ENCODE measurements at regions not wholly inside any gene's neighbourhood (a gene's known extent, or its start where the extent isn't known, plus 50 kb on each side); places are given as distances from the start of the nearest gene placed in this dataset.
"Not testable (repeated sequence)": the region's sequence is repeated elsewhere in the genome, so short reads cannot be mapped to it uniquely, and the experiment has no call there.

DNA sequence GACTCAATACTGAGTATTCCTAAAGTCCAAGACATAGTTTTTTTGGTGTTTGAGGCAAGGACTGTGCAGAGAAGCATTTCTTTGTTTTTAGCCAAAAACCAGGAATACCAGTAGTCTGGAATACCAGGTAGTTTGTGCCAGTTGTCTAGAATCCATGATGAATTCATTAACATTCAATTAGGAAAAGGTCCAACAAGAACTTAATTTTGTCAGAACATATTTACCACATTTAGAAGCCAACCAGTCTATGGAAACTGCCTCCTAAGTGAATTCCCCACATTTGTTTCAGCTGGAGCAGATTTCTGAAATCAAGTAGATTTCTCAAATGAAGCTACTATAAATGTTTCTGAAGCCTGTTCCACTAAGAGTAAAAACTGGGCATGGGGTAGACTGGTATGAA, 1584.8 kb upstream of the ADGRL3 start:
- no peak for DNase-seq (ENCODE audit: low spot score)

DNA sequence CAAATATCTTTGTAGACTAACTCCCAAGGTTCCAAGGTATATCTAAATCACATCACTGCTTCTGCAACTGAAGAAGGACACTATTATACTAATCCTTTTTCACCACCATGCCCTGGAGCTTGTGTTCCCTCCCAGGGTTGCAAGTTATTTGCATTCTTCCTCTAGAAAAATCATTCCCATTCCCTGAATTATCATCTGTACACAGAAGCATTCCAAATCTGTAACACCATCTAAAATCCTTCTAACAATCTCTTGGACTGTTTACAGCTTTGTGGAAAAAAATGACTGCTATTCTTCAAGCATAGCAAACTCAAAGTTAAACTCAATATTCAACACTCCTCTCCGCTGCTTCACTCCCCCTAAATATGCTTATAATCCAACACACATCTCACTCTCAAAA, 1570.8 kb upstream of the ADGRL3 start:
- DNase-seq (ENCODE audit: low spot score), result no peak

DNA sequence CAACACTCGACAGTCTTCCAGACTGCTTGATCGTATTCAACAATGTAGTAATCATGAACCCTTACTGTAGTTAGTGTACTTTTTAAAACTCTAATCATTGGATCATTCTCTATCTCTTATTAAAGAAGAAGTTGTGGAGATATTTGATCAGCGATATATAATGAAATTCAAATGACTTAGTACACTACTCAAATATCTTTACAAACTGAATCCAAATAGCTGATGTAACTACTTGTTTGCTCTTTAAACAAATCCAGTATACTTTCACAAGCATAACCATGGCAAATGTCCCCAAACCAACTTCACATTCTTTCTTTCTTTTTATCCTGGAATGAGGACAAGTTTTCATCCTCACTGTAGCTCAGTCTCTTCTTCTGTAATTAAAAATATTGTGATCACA, 1569.9 kb upstream of the ADGRL3 start:
- no peak for DNase-seq (ENCODE audit: low spot score)

DNA sequence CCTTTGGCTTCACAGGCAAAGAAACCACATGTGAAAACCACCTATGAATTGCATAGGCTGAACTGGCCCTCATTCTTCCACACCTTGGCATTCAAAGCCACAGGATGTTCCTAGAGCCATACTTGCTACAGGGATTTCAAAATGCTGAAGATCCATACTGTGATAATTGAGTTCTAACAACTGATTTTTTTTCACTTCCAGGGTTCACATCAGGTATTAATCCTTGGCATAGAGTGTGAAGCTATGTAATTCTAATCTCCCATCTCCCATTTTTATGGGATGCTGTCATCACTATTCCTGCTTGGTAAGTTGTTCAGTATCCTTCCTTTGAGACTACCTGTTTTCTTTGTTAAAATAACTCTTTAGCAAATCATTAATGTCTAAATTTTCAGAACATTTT, 1569.2 kb upstream of the ADGRL3 start:
- DNase-seq (ENCODE audit: low spot score), result no peak

DNA sequence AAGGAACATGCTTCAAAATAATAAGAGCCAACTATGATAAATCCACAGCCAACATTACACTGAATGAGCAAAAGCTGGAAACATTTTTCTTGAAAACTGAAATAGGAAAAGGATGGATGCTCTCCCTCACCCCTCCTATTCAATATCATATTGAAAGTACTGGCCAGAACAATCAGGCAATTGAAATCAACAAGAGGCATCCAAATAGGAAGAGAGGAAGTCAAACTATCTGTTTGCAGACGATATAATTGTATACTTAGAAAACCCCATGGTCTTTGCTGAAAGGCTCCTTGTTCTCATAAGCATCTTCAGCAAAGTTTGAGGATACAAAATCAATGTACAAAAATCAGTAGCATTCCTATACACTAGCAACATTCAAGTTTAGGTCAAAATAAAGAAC, 1562.5 kb upstream of the ADGRL3 start:
- no peak for DNase-seq (ENCODE audit: low spot score)

DNA sequence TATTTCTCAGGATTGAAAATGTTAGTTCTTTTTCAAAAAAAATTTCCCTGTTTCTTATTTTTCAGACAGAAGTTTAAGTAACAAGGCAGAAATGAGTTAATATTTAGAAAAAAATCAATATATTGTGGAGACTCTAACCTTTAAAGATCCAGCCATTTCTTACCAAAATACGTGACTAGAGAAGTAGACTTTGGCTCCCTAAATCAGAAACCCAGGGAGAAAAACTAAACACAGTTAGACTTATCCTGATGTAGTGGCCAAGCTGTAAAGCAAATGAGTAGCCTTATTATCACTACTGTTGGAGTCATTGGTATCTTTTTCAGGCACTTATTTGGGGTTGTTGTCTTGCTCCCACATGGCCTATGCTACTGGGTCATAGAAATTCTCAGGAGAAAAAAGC, 1556.4 kb upstream of the ADGRL3 start:
- DNase-seq (ENCODE audit: low spot score), result no peak

DNA sequence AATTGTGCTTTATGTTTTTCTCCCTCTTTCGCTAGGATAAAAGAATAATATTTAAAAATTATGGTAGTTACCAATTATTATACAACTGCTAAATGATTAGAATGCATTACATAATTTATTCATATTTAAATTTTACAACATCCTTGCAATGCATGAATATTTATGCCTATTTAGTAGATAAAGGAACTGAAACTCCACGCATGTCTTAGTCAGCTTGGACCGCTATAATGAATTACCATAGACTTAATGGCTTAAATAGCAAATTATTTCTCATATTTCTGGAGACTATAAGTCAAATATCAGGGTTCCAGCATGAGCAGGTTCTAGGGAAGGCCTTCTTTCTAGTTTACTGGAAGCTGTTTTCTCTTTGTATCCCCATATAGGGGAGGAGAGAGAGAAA, 1555.4 kb upstream of the ADGRL3 start:
- no peak for DNase-seq (ENCODE audit: low spot score)

DNA sequence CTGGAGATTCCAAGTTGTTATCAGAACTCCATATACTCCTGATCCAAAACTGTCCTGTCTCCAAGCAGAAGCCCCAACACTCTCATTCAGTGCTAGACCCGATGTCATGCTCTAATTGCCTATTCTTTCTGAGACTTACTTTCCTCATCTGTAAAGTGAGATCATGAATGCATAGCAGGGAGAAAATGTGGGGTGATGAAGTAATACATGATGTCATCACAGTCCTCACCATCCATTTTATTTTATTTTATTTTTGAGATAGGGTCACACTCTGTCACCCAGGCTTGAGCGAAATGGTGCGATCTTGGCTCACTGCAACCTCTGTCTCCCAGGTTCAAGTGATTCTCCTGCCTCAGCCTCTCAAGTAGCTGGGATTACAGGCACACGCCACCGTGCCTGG, 1554.0 kb upstream of the ADGRL3 start:
- DNase-seq (ENCODE audit: low spot score), result no peak

DNA sequence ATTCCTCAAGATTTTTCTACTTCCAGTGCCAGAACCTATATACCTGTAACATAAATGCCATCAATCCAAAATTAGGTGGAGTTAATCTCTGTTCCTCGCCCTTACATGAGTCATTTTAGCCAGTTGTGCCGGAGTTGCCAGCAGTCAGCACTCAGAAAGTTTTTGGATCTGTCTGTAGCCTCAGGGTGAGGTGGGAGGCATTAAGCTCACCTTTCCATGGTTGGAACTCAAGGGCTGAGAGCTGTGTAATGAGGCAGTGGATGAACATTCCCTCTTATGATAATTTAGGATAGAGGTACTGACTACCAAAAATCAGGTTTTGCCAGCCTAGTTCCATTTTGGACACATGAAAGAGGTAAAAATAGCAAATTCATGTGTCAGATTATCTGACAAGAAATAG, 1553.1 kb upstream of the ADGRL3 start:
- DNase-seq (ENCODE audit: low spot score), result no peak

DNA sequence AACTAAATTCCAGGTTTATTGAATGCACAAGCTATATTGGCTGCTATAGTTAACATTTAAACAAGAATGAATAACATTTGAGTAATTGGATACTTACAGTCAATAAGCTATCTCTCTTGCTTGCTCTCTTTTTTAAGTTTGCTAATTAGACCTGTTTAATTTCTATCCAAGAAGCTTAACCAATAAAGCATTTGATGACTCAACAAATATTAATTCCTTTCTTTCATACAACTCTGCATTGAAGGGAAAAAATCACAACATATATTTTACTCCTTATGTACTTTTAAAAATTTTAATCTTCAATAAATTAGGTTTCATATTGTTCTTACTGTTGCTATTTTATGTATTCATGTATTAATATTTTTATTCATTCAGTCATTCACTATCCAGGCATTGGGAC, 1552.6 kb upstream of the ADGRL3 start:
- DNase-seq (ENCODE audit: low spot score), result no peak

DNA sequence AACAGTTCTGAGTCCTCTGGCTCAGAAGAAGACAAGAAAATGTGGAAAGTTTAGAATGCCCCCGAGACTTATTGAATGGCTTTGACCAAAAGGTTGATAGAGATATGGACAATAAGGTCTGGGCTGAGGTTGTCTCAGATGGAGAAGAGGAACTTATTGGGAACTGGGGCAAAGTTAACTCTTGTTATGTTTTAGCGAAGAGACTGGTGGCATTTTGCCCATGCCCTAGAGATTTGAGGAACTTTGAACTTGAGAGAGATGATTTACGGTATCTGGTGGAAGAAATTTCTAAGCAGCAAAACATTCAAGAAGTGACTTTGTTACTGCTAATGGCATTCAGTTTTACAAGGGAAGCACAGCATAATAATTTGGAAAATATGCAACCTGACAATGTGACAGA, 1549.3 kb upstream of the ADGRL3 start:
- no peak for DNase-seq (ENCODE audit: low spot score)

DNA sequence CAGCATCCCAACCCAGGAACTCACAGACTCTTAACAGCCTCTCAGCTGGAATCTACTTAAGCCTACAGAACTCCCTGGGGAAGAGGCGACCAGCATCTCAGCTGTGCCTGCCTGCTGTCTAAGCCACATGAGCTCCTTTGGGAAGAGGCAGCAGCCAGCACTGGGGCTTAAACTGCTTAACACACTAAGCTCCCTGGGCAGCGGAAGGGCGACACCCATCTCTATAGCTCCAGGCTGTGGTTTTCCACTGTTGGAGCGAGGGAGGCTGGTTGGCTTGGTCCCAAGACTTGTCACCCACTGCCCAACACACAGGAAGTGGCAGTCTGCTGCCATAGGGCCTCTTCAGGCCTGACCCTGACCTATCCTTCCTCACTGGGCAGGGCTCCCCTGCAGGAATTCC, 1544.1 kb upstream of the ADGRL3 start:
- no peak for DNase-seq (ENCODE audit: low spot score)

DNA sequence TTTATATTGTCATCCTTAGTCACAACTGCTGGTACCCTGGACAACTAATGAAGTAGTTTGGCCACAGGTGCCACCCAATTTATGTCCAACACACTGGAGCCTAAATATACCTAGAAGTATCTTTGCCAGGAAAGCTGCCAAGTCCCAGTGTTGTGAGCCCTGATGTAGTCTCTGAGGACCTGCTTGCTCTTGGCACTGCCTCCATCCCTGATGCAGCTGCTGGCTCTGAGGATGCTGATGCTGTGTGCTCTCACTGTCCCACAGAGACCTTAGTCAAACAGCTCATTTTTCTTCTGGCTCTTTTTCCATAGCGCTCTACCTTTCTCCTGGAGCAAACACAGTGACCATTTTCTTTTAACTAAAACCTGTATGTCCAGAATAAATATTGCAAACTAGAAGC, 1535.4 kb upstream of the ADGRL3 start:
- DNase-seq (ENCODE audit: low spot score), result no peak

DNA sequence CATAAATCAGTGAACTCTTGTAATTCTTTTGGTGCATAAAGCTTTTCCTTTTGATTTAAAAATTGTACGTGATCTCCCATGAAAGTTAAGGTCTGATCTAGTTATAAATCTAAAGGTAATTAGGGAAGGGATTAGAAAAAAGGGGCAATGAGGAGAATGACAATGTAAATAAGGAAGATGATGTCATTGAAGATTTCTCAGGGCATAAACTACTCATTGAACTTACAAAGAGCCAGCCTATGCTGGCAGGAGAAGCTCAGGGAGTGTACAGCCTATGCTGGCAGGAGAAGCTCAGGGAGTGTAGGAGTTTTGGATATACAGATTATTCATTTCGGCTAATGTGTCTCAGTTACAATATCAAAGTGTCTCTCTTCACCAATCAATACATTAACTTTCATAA, 1533.5 kb upstream of the ADGRL3 start:
- DNase-seq (ENCODE audit: low spot score), result no peak

DNA sequence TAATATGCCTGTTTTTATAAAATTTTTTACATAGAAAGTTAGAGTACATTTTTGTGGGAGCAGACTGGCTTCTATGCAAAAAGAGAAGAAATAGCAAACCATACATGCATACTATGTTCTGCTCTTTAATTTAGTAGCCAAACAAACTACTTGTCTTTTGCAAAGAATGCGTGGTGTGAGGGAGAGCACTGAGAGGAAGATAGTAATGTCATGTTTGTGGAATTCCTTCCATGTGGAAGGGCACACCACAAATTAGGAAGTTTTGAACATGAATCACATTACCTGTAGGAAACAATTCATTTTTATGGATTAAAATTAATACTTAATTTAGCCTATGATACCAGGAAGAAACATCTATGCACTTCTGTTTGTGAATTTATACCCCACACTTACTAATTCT, 1529.1 kb upstream of the ADGRL3 start:
- DNase-seq (ENCODE audit: low spot score), result no peak

DNA sequence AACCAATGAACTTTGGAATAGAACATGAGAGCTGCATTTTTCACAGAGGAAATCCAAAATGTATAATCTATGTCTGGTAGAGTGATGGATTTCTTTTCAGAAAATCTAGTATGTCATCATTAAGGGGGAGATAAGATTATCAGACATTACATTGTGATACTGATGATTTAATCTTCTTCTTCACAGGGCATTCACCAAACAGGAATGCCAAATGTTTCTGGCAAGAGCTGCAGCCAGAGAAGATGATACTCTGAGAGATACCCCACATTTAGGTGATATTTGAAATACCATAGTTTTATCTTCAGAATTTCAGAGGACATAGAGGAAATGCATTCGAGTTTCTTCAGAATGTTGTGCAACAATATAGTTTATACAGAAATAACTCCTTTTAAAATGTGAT, 1523.7 kb upstream of the ADGRL3 start:
- no peak for DNase-seq (ENCODE audit: low spot score)

DNA sequence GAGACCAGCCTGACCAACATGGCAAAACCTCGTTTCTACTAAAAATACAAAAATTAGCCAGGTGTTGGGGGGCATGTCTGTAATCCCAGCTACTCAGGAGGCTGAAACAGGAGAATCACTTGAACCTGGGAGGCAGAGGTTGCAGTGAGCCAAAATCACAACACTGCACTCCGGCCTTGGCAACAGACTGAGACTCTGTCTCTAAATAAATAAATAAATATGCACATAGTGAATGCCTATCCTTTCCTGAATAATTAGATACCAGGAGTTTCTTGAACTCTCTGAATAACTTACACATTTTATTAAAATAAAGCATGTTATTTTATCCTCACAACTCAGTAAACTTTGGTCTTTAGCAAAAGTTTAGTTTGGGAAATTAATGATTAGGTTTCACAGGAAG, 1523.1 kb upstream of the ADGRL3 start:
- DNase-seq (ENCODE audit: low spot score), result not testable (repeated sequence)

DNA sequence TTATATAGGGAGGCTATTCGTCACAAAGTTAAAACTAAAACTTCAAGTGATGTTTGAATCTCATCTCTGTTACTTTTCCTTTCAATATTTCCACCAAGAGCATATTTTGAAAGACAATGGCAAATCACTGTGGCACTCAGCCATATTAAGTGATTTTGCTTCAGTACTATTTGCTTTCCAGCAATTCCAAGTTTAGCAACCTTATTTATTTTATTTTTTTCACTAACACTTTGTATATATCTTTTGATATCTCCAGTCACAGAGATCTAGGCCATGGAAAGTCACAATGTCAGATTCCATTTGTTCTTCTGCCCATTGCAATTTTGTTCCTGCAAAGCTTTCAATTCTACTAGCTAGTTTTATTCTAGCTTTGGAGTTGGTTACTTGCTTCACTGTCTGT, 1514.5 kb upstream of the ADGRL3 start:
- DNase-seq (ENCODE audit: low spot score), result no peak

DNA sequence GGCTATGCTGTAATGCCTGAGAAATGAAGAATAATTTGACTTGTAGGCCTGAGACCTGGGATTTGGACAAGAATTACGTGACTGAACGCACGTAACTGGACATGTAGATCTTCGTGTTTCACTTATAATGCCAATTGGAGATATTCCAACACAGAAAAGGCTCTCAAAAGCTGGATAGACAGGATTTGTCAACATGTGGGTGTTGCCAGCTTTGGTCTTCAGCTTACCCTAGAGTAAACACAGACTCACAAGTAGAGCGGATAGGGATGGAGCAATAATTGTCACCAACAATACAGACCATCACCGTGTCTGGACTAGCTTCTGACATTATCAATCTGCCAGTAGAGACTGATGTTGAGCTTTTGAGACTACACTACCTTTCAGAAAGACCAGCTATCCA, 1511.0 kb upstream of the ADGRL3 start:
- no peak for DNase-seq (ENCODE audit: low spot score)

DNA sequence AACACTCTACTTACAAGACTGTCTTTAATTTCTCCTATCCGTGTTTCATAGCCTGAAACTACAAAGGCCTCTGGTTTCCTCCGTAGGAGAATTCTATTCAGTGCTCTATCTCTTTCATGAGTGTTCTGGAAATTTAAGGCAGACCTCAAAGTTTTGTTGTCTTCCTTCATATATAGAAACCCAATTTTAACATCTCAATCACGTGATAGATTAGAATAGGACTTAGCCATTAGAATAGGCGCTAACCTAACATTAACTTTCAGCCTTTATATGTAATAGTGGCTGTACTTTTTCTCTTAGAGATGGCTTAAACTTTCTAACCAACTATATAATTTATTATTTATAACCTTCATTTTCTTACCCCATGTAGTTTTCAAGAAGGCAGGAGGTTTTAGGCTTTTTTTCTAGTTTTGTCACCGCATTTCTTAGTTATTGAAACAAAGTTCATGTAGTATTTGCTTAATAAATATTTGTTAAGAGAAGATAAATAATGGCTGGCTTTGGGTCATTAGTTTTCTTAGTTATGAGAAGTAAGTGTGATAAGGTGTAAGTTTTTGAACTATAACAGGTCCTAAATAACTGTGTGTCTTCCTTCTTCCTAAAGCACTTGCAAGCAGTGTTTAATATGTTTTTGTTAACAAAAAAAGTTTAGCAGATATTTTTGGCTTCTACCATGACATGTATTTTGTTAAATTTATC, 1504.6 kb upstream of the ADGRL3 start:
- no peak for DNase-seq (ENCODE audit: low spot score)

DNA sequence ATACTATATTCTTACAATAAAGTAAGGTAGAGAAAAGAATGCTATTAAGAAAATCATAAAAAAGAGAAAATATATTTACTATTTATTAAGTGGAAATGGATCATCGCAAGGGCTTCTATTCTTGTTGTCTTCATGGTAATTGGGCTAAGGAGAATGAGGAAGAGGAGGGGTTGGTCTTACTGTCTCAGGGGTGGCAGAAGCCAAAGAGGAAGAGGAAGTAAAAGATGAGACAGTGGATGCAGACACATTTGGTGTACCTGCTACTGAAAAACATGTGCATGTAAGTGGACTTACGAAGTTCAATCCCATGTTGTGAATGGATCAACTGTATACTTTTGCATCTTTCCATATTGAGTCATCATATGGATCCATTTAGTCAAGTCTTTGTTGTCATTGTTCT, 1502.1 kb upstream of the ADGRL3 start:
- DNase-seq (ENCODE audit: low spot score), result no peak

DNA sequence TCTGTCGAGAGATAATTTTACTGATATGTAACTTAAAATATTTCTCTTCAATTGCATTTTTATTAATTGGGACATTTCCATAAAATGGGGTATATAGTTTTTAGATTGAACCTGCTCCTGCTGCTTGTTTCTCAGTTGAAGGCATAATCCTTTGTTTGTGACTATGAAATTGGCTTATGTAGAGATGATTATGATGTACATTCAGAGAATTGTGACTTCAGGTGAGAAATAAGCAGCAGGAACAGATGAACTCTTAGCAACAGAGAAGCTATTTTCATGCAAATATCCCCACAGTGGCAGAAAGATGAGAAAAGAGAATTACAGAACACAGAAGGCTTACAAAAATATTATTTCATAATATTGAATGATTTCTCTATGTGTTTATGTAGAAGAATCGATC, 1499.5 kb upstream of the ADGRL3 start:
- DNase-seq (ENCODE audit: low spot score), result no peak

DNA sequence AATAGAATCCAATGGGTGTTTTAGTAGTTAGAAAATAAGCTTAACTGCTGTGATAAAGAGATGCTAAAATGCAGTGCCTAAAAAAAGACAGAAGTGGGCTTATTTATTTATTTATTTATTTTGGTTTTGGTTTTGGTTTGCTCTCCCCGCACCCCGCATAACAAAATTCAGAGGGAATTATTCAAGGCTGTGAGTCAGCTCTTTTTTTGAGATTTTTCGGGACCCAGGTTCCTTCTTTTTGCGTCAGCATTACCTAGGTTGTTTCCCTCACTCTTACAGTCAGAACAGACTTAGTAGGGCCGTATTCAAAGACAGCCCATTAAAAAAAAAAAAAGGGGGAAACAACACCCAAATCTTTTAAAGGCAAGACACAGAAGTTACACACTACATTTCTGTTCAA, 1495.5 kb upstream of the ADGRL3 start:
- DNase-seq (ENCODE audit: low spot score), result no peak

DNA sequence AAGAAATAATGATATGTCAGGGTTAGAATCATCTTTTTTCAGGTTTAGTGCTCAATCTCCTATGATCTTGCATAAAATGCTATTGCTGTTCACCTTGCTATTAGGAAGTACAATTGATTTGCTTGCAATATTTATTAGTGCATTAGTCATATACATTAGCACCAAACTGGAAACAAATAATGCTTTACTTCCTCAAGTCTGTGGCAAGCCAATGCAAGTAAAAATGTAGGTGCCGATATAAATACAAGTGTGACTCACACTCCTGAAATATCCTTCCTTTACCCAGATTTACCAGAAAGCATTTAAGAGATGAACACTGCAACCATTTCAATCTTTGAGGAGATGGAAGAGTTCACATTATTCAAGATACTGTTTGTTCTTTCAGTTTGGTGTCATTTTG, 1487.7 kb upstream of the ADGRL3 start:
- no peak for DNase-seq (ENCODE audit: low spot score)

DNA sequence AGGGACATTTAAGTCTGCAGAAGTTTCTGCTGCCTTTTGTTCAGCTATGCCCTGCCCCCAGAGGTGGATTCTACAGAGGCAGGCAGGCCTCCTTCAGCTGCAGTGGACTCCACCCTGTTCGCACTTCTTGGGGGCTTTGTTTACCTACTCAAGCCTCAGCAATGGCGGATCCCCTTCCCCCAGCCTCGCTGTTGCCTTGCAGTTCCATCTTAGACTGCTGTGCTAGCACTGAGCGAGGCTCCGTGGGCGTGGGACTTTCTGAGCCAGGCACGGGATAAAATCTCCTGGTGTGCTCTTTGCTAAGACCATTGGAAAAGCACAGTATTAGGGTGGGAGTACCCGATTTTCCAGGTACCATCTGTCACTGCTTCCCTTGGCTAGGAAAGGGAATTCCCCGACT, 1475.8 kb upstream of the ADGRL3 start:
- not testable (repeated sequence) for DNase-seq (ENCODE audit: low spot score)
